Glomerular visceral epithelial cell (primary cell): ENCODE measurements at regions not wholly inside any gene's neighbourhood (a gene's known extent, or its start where the extent isn't known, plus 50 kb on each side); places are given as distances from the start of the nearest gene placed in this dataset.
"Not testable (repeated sequence)": the region's sequence is repeated elsewhere in the genome, so short reads cannot be mapped to it uniquely, and the experiment has no call there.

Source experiments
- DNase-seq: peaks from one replicate; pipeline ENCODE4 v3.0.0-alpha.2; 2016; ENCODE audit errors: extremely low spot score

DNA sequence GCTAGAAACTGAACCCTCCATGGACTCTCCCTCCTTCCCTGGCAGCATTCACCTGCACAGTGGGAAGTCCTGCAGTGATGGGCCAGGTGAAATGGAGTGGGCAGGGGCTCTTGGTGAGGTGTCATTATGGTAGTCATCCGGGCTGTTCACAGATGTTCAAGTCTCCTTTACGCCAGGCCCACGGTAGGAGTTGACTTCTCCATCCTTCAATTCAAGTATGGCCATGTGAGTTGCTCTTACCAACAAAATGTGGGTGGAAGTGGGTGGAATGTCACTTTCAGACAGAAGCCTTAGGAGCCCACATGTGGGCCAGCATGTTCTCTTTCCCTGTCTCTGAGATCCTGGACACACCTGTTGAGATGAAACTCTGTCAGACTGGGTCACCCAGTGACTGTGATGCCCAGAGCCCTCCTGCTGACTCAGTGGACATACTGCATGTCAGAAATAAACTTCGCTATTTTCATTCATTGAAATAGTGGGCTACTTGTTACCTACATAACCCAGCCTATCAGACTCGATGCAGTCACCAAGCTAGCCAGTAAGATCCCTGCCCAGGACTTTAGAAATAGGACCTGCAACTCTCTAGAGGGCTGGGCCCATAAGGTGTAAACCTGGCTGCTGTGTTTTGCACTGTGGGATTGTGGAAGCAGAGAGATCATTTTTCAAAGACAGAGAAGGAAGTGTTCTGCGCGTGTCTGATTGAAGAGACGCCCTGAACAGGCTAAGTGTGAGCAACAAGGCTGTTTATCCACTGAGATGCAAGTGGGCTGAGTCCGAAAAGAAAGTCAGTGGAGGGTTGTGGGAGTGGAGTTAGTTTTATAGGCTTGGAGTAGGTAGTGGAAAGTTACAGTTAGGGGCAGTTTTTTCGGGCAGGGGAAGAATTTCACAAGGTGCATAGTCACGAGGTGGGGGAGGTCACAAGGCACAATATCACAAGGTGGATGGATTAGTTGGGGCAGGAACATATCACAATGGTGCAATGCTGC, 174.4 kb downstream of the TRIM43 start:
- not testable (repeated sequence) for DNase-seq

DNA sequence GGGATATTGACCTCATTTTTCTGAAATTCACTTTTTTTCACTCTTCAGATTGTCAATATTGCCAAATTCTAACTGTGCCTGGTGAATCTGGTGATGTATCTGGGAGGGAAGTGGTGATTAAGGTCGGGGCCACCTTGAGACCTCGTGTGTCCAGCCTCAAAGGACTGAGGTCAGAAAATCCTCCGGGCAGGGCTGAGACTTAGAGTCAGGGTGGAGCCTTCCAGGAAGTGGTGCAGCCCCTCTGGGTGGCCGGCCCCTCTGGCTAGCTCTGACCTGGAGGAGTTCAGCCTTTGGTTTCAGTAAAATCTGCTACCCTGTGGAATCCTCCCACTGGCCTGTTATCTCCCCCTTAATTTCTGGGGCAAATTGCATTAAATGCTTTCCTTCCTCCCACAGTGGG, 175.7 kb downstream of the TRIM43 start:
- DNase-seq = not testable (repeated sequence)

DNA sequence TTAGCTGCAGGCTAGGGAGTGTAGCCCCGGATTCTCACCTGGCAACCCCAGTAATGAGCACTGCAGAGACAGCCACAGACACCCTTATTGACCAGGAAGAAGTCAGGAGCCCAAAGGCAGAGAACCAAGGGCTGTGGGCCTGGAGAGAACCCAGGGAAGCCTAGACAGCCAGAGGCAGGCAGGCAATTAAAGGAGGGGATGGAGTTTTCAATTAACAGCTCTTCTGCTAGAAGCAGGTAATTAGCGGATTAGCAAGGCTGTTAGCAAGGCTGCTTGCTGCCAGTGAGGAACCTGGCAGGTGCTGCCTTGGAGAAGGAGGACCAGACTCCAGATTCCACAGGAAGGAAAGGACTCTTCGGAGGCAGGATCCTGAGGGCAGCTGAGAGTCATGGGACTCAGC, 176.1 kb downstream of the TRIM43 start:
- DNase-seq = not testable (repeated sequence)

DNA sequence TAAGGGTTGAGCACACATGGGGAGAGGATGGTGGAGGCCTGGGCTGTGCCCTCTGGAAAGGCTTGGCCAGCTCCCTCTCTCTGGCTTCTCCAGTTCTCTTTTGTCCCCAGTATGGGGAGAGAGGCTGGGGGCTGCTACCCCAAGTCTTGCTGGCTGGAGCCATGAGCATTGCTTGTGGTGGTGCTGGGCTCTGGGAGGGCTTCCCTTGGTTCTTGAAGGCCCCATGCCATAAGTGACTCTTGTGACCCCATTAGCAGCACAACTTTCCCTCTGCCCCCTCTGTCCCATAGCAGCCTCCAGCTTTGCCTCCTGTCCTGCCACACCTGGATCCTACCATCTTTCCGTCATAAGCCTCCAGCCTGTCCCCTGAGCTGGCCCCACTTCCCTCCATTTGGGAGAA, 177.5 kb downstream of the TRIM43 start:
- DNase-seq = not testable (repeated sequence)

DNA sequence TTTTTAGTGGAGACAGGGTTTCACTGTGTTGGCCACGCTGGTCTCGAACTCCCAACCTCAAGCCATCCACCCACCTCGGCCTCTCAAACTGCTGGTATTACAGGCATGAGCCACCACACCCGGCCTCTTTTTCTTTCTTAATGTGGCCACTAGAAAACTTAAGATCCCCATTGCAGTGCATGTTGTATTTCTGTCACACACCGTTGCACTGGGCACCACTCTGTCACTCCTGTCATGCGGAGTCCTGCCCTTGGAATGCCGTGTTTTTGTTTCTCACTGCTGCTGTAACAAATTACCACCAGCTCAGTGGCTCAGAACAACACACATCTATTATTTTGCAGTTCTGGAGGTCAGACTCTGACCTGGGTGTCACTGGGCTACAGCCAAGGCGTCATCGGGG, 178.9 kb downstream of the TRIM43 start:
- not testable (repeated sequence) for DNase-seq

DNA sequence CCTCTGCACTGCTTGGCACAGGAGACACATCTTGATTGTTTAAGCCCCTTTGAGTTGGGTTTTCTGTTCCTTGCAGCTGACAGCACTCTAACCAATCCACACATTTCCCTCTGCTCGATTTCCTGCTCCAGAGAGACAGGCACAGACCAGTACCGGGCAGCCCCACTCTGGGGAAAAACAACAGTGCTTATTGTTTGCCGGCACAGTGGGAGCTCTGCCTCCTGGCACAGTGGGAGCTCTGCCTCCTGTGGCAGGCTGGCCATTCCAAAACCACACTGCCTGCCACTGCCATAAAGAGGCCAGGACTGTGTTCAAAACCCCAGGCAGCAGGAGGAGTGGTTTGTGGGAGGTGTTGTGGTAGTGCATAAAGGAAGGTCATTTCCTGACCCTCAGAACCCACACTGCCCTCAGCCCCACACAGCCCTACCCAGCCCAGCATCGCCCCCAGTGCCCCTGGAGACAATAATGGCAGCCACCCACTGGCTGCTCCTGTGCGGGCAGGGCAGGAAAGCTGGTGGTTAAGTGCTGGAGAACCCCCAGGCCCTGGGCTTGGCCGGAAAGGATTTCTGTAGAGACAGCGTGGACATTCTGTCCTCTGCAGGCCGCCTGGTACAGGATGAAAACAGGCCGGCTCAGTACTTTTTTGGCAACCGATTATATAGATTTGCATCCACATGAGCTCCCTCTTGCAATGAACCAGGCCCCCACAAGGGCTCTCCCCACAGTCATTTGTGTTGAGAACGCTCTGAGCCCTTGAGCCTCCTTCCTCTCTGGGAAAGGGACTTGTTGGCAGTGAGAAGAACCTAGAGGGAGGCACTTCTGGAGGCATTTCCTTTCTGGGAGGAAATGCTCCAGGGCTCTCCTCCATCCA, 182.8 kb downstream of the TRIM43 start:
- not testable (repeated sequence) for DNase-seq

DNA sequence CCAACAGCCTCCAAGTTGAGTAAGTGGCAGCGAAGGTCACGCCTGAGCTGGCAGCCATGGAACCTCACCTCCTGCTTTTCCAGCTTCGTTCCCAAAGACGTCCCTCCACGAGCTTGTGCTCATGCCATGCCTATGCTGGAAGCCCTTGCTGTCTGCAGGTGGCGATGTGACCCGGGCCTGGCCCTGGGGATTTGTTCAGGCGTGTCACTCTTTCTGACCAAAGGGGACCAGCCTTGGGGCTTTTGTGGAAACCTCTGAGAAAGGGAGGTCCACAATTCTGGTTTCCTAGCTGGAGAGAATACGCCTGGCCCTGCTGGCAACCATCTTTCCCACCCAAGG, 183.4 kb downstream of the TRIM43 start:
- DNase-seq = not testable (repeated sequence)
